Ishikawa (cell line): ENCODE measurements at regions not wholly inside any gene's neighbourhood (a gene's known extent, or its start where the extent isn't known, plus 50 kb on each side); places are given as distances from the start of the nearest gene placed in this dataset.

Source experiments
- CEBPB ChIP-seq: IDR thresholded peaks from 2 replicates; pipeline ENCODE4 v1.6.1; 2012
- EGR1 ChIP-seq: IDR thresholded peaks from 2 replicates; pipeline ENCODE4 v1.6.1; 2012
- EP300 ChIP-seq: IDR thresholded peaks from 2 replicates; pipeline ENCODE4 v1.6.1; 2012; ENCODE audit warnings: borderline replicate concordance
- RAD21 ChIP-seq: IDR thresholded peaks from 2 replicates; pipeline ENCODE4 v1.6.1; 2012; ENCODE audit warnings: low read depth
- TAF1 ChIP-seq: IDR thresholded peaks from 2 replicates; pipeline ENCODE4 v1.6.1; 2012; ENCODE audit warnings: low read depth, mild to moderate bottlenecking
- TCF12 ChIP-seq: IDR thresholded peaks from 2 replicates; pipeline ENCODE4 v1.6.1; 2012; ENCODE audit warnings: low read depth
- YY1 ChIP-seq: IDR thresholded peaks from 2 replicates; pipeline ENCODE4 v1.6.1; 2012; ENCODE audit warnings: low read depth
- TF ChIP-seq, protein P1 (sequence below): IDR thresholded peaks from 2 replicates; pipeline ENCODE4 v1.6.1; 2012

DNA sequence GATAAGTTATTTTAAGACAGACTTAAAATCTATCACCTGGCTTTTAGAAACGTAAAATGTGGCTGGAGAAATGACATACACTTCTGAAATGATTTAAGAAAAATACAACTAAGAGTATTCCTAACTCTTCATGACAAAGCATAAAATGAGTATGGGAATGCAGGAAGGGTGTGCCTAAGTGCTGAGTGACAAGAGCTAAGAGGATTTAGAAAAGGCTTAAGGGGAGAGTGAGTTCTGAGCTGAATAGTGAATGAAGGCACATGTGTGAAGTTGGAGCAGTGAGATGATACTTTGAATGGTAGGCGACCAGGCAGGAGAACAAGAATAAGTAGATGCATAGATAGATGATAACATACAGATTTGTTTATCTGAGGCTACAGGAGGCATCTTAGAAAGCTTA, 458.3 kb upstream of the TENM3 start:
- TF ChIP-seq TAF1 (no peak), EGR1 (no peak), RAD21 (no peak), CEBPB (no peak), YY1 (no peak), TCF12 (no peak), EP300 (no peak)
- TF ChIP-seq, protein P1, sequence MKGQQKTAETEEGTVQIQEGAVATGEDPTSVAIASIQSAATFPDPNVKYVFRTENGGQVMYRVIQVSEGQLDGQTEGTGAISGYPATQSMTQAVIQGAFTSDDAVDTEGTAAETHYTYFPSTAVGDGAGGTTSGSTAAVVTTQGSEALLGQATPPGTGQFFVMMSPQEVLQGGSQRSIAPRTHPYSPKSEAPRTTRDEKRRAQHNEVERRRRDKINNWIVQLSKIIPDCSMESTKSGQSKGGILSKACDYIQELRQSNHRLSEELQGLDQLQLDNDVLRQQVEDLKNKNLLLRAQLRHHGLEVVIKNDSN, result no peak
